Activated CD4-positive, alpha-beta memory T cell treated with anti-CD3 and anti-CD28 coated beads, Interleukin-2, amount 10 ng/mL, durations not matched to agents 7 days and 5 days (primary cell): ENCODE measurements at regions not wholly inside any gene's neighbourhood (a gene's known extent, or its start where the extent isn't known, plus 50 kb on each side); places are given as distances from the start of the nearest gene placed in this dataset.
"Not testable (repeated sequence)": the region's sequence is repeated elsewhere in the genome, so short reads cannot be mapped to it uniquely, and the experiment has no call there.

Experiments used
- CTCF ChIA-PET: fragments of 350-600 bp; sonication (Branson Sonifier 250); formaldehyde crosslinking; loops from one replicate; lab custom pipeline; 2021; ENCODE audit warnings: antibody characterized with exemption, inconsistent platforms; lab: Charles Lee
- POLR2A ChIA-PET: fragments of 350-600 bp; sonication (Branson Sonifier 250); formaldehyde crosslinking; loops from one replicate; lab custom pipeline; 2021; ENCODE audit warnings: antibody characterized with exemption; lab: Charles Lee
- DNase-seq: peaks from one replicate; pipeline ENCODE4 v3.0.0-alpha.2; 2020
- H3K27ac Mint-ChIP-seq: one replicate; pipeline ENCODE4 v1.8.0; 2021; ENCODE audit warnings: mild to moderate bottlenecking, mixed read lengths
- H3K27me3 Mint-ChIP-seq: one replicate; pipeline ENCODE4 v1.8.0; 2021; ENCODE audit warnings: mixed read lengths
- H3K36me3 Mint-ChIP-seq: one replicate; pipeline ENCODE4 v1.8.0; 2021; ENCODE audit warnings: low read depth, mixed read lengths
- H3K4me1 Mint-ChIP-seq: one replicate; pipeline ENCODE4 v1.8.0; 2021; ENCODE audit warnings: mixed read lengths
- H3K4me3 Mint-ChIP-seq: one replicate; pipeline ENCODE4 v1.8.0; 2021; ENCODE audit warnings: mild to moderate bottlenecking, mixed read lengths
- H3K9me3 Mint-ChIP-seq: one replicate; pipeline ENCODE4 v1.8.0; 2021; ENCODE audit warnings: mixed read lengths

DNA sequence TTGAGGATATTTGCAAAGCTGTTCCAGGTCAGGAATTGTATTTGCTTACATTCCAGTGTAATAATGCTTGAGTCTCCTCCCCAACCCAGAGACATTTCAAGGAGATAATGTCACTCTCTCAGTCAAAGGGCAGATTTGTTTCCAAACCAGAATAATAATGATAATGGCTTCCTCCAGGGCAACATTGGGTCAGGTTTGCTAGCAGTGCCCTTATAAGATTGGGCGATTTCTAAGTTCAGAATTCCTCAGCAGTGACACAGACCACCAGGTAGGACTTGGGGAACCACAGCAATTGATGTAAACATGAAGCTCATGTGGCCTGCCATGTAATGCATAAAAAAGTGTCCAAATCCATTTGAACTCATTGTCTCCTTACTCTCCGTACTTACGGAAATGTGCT lies 125.2 kb downstream of the BMP15 start:
- H3K4me1 Mint-ChIP-seq: no peaks in the 10 kb centered on the region
- no peak for DNase-seq
- CTCF ChIA-PET: no interaction called here
- no peaks in the 10 kb centered on the region for H3K36me3 Mint-ChIP-seq
- no peaks in the 10 kb centered on the region for H3K27me3 Mint-ChIP-seq
- no peak overlapping the region for H3K4me3 Mint-ChIP-seq
- H3K9me3 Mint-ChIP-seq: no peaks in the 10 kb centered on the region
- no peak overlapping the region for H3K27ac Mint-ChIP-seq
- POLR2A ChIA-PET: no interaction called here

DNA sequence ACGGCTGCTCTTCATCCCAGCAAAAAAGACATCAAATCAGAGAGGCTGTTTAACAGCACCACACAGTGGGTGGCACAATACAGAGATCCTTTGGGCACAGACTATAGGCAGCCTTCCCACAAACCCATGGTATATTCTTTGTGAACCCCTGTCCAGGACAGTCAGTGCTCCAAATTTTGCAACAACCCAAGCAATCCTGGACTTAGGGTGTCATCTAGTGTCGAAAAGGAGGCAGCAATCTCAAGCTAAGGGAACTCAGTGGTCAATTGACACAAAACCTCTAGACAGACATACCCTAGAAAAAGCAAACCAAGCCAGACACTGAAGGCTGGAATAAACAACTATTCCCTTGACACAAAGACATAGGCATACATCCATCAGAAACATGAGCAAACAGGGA lies 137.4 kb downstream of the BMP15 start:
- Mint-ChIP-seq H3K9me3 (no peaks in the 10 kb centered on the region), H3K4me1 (no peaks in the 10 kb centered on the region), H3K27me3 (peaks cover 5% of the 10 kb centered on the region), H3K36me3 (no peaks in the 10 kb centered on the region), H3K27ac (no peak overlapping the region), H3K4me3 (no peak overlapping the region)
- CTCF ChIA-PET: no interaction called here
- no peak for DNase-seq
- POLR2A ChIA-PET: no interaction called here

GRCh38 chrX:51053741-51054140 lies 143.2 kb downstream of the BMP15 start:
- Mint-ChIP-seq H3K9me3 (no peaks in the 10 kb centered on the region), H3K36me3 (no peaks in the 10 kb centered on the region), H3K27me3 (no peaks in the 10 kb centered on the region), H3K4me3 (no peak overlapping the region), H3K4me1 (no peaks in the 10 kb centered on the region), H3K27ac (no peak overlapping the region)
- CTCF ChIA-PET: no interaction called here
- DNase-seq: no peak
- POLR2A ChIA-PET: no interaction called here

- no peak for DNase-seq
- Mint-ChIP-seq H3K36me3 (no peaks in the 10 kb centered on the region), H3K4me3 (no peak overlapping the region), H3K9me3 (no peaks in the 10 kb centered on the region), H3K27me3 (no peaks in the 10 kb centered on the region), H3K27ac (no peak overlapping the region), H3K4me1 (no peaks in the 10 kb centered on the region)
- CTCF ChIA-PET: no interaction called here
- POLR2A ChIA-PET: no interaction called here
Measured at GRCh38 chrX:51098046-51098445, 187.5 kb downstream of the BMP15 start.

GRCh38 chrX:51119058-51119926 lies 208.8 kb downstream of the BMP15 start:
- H3K9me3 Mint-ChIP-seq, CTCF ChIA-PET, H3K27ac Mint-ChIP-seq, POLR2A ChIA-PET, H3K27me3 Mint-ChIP-seq, DNase-seq, H3K4me1 Mint-ChIP-seq, H3K4me3 Mint-ChIP-seq, H3K36me3 Mint-ChIP-seq: not testable (repeated sequence)

- H3K27me3 Mint-ChIP-seq, H3K36me3 Mint-ChIP-seq, CTCF ChIA-PET: not testable (repeated sequence)
Measured at GRCh38 chrX:51125743-51126142, 206.9 kb upstream of the NUDT10 start.

GRCh38 chrX:51144828-51145442 lies 187.7 kb upstream of the NUDT10 start:
- no peaks in the 10 kb centered on the region for H3K36me3 Mint-ChIP-seq
- H3K27ac Mint-ChIP-seq: no peak overlapping the region
- DNase-seq: peak; percentile 21
- ChIA-PET CTCF (no interaction called here), POLR2A (no interaction called here)
- peaks cover 11% of the 10 kb centered on the region for H3K27me3 Mint-ChIP-seq
- no peaks in the 10 kb centered on the region for H3K4me1 Mint-ChIP-seq
- no peak overlapping the region for H3K4me3 Mint-ChIP-seq
- H3K9me3 Mint-ChIP-seq: no peaks in the 10 kb centered on the region

More at GRCh38 chrX:51125743-51126142, 206.9 kb upstream of the NUDT10 start:
- H3K27ac Mint-ChIP-seq, H3K9me3 Mint-ChIP-seq, H3K4me3 Mint-ChIP-seq, DNase-seq, POLR2A ChIA-PET, H3K4me1 Mint-ChIP-seq: not testable (repeated sequence)

DNA sequence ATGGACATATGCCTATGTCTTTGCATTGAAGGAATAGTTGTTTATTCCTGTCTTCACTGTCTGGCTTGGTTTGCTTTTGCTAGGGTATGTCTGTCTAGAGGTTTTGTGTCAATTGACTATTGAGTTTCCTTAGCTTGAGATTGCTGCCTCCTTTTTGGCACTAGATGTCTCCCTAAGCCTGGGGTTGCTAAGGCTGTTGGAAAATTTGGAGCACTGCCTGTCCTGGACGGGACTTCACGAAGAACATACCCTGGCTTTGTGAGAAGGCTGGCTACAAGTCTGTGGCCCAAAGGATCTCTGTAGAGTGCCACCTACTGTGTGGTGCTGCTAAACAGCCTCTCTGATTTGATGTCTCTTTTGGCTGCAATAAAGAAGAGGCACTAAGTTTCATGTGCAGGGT lies 183.8 kb upstream of the NUDT10 start:
- POLR2A ChIA-PET: no interaction called here

DNA sequence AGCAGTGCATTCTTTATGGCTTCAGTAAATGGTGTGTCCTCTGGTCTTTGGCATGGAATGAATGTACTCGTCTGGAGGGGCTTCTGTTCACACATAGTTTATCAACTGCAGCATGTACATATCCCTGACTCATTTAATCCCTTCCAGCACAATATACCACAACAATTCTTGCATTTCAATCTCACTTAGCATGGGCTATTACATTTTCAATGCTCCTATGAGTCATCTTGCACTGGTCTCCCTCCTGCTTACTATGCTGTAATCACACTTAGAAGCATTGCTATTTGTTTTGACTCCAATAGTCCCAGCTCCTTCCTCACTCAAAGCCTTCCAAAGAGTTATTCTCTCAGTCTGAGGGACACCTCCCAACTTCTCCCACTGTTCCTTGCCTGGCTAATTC lies 180.9 kb upstream of the NUDT10 start:
- Mint-ChIP-seq H3K36me3 (no peaks in the 10 kb centered on the region), H3K27ac (no peak overlapping the region), H3K27me3 (no peaks in the 10 kb centered on the region), H3K4me1 (no peaks in the 10 kb centered on the region), H3K4me3 (no peak overlapping the region), H3K9me3 (no peaks in the 10 kb centered on the region)
- DNase-seq: no peak
- ChIA-PET CTCF (interaction anchor here (1.8 kb wide), 1 partner anchor 271 kb away, joined by 7 read pairs; no protein-coding TSS in a partner anchor), POLR2A (no interaction called here)

More for the DNA sequence above, 183.8 kb upstream of the NUDT10 start:
- CTCF ChIA-PET: no interaction called here
- no peak for DNase-seq
- H3K27me3 Mint-ChIP-seq: peaks cover 2% of the 10 kb centered on the region
- H3K4me1 Mint-ChIP-seq: no peaks in the 10 kb centered on the region
- H3K27ac Mint-ChIP-seq: no peak overlapping the region
- no peak overlapping the region for H3K4me3 Mint-ChIP-seq
- no peaks in the 10 kb centered on the region for H3K9me3 Mint-ChIP-seq
- no peaks in the 10 kb centered on the region for H3K36me3 Mint-ChIP-seq

- DNase-seq: no peak
- POLR2A ChIA-PET: no interaction called here
- H3K9me3 Mint-ChIP-seq: no peaks in the 10 kb centered on the region
- CTCF ChIA-PET: no interaction called here
- no peaks in the 10 kb centered on the region for H3K4me1 Mint-ChIP-seq
- H3K4me3 Mint-ChIP-seq: no peak overlapping the region
- no peak overlapping the region for H3K27ac Mint-ChIP-seq
- H3K27me3 Mint-ChIP-seq: no peaks in the 10 kb centered on the region
- no peaks in the 10 kb centered on the region for H3K36me3 Mint-ChIP-seq
Measured at GRCh38 chrX:51155157-51155556, 177.5 kb upstream of the NUDT10 start.

- Mint-ChIP-seq H3K4me1 (no peaks in the 10 kb centered on the region), H3K27ac (no peak overlapping the region)
- POLR2A ChIA-PET: no interaction called here
Measured at GRCh38 chrX:51155566-51155965, 177.1 kb upstream of the NUDT10 start.

GRCh38 chrX:51158231-51158630 lies 174.4 kb upstream of the NUDT10 start:
- no peak for DNase-seq
- CTCF ChIA-PET: no interaction called here
- Mint-ChIP-seq H3K36me3 (no peaks in the 10 kb centered on the region), H3K9me3 (no peaks in the 10 kb centered on the region), H3K4me1 (no peaks in the 10 kb centered on the region), H3K4me3 (no peak overlapping the region), H3K27me3 (no peaks in the 10 kb centered on the region), H3K27ac (no peak overlapping the region)
- POLR2A ChIA-PET: no interaction called here

More at GRCh38 chrX:51155566-51155965, 177.1 kb upstream of the NUDT10 start:
- Mint-ChIP-seq H3K27me3 (no peaks in the 10 kb centered on the region), H3K36me3 (no peaks in the 10 kb centered on the region), H3K9me3 (no peaks in the 10 kb centered on the region), H3K4me3 (no peak overlapping the region)
- DNase-seq: no peak
- CTCF ChIA-PET: no interaction called here

GRCh38 chrX:51159378-51159777 lies 173.2 kb upstream of the NUDT10 start:
- H3K36me3 Mint-ChIP-seq, CTCF ChIA-PET, H3K4me3 Mint-ChIP-seq: not testable (repeated sequence)

DNA sequence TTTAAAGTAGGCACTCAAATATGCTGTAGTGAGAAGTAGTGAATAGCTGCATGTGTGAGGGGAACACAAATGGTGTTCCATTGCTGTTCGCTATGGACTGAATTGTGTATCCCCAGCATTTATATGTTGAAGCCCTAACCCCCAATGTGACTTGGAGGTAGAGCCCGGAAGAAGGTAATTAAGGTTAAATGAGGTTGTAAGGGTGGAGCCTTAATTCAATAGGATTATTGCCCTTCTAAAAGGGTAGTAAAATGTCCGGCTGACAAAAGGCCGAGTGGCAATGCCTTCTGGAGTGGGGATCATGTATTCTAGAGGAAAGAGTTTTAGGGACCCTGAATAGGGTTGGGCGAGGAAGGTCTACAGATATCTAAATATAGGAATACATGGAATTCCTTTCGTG lies 168.9 kb upstream of the NUDT10 start:
- no peaks in the 10 kb centered on the region for H3K9me3 Mint-ChIP-seq
- no peak overlapping the region for H3K27ac Mint-ChIP-seq
- H3K4me1 Mint-ChIP-seq: no peaks in the 10 kb centered on the region
- no peaks in the 10 kb centered on the region for H3K27me3 Mint-ChIP-seq
- no peak overlapping the region for H3K4me3 Mint-ChIP-seq
- DNase-seq: no peak
- ChIA-PET CTCF (no interaction called here), POLR2A (no interaction called here)
- H3K36me3 Mint-ChIP-seq: no peaks in the 10 kb centered on the region

More at GRCh38 chrX:51159378-51159777, 173.2 kb upstream of the NUDT10 start:
- POLR2A ChIA-PET, H3K27ac Mint-ChIP-seq, DNase-seq, H3K4me1 Mint-ChIP-seq, H3K9me3 Mint-ChIP-seq, H3K27me3 Mint-ChIP-seq: not testable (repeated sequence)
